ENCODE measurements at regions not wholly inside any gene's neighbourhood (a gene's known extent, or its start where the extent isn't known, plus 50 kb on each side); places are given as distances from the start of the nearest gene placed in this dataset.
A peak's percentile ranks its signal among the peaks of the same experiment; 100 is the strongest.

DNA sequence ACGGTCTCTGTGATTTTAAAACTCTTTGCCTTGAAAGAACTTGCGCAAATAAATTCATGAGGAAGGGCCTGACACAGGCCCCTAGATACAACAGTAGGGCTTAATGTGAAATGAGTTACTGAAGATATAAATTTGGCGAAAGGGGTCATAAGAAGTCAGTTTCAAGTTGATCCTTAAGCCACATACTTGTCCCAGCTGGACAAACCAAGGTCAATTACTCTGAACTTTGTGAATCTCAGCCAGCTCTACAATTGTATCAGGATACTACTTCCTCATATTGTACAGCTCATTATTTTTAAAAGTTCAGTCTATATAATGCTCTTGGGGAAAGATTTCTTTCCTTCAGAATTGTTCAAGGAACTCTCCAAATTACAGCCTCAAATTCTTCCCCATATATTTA lies 432.8 kb downstream of the METTL4 start:
- no peak for DNase-seq (ENCODE audit: low read depth)
- TF ChIP-seq, protein P1, sequence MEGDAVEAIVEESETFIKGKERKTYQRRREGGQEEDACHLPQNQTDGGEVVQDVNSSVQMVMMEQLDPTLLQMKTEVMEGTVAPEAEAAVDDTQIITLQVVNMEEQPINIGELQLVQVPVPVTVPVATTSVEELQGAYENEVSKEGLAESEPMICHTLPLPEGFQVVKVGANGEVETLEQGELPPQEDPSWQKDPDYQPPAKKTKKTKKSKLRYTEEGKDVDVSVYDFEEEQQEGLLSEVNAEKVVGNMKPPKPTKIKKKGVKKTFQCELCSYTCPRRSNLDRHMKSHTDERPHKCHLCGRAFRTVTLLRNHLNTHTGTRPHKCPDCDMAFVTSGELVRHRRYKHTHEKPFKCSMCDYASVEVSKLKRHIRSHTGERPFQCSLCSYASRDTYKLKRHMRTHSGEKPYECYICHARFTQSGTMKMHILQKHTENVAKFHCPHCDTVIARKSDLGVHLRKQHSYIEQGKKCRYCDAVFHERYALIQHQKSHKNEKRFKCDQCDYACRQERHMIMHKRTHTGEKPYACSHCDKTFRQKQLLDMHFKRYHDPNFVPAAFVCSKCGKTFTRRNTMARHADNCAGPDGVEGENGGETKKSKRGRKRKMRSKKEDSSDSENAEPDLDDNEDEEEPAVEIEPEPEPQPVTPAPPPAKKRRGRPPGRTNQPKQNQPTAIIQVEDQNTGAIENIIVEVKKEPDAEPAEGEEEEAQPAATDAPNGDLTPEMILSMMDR (conservative IDR thresholded peaks at IDR 0.05; ENCODE audit: low read length) = no peak
- no peak overlapping the region for H3K4me3 ChIP-seq (ENCODE audit: low read length)

DNA sequence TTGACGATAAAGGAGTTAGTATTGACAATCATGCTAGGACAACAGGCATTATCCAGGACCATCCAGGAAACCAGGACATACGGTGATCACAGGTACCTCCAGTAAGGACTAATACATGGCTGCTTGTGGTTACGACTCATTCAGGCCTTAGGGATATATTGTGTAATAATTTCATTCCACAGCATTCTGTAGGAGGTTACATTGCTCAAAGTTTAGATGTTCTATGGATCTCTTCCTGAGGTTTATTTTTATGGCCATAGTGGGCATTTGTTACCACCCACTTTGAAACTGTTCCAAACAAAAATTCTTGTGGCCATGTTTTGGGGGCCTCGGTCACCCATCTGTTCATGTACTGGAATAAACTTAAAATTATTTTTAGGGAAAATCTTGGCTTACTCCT lies 431.6 kb downstream of the METTL4 start:
- H3K4me3 ChIP-seq (ENCODE audit: low read length) = no peak overlapping the region
- peak; percentile 46 for DNase-seq (ENCODE audit: low read depth)
- TF ChIP-seq, protein P1 (conservative IDR thresholded peaks at IDR 0.05; ENCODE audit: low read length) = no peak

DNA sequence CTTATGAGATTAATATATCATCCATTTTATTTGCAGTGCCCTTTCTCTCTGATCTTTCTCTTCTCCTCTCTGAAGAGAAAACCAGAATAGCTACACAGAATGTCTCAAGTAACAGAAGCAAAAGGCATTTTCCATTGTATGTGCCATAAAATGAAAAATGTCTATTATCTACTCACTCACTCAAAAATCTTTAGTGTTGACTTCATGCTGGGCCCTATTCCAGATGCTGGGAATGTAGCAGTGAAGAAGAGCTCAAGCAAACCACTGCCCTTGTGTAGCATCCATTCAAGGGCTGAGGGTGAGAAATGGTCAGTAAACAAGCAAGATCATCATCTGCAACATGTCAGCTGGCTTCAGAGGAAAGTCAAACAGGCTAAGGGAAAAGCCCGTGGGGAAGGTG lies 427.7 kb downstream of the METTL4 start:
- H3K4me3 ChIP-seq (ENCODE audit: low read length) = no peak overlapping the region
- TF ChIP-seq, protein P1 (conservative IDR thresholded peaks at IDR 0.05; ENCODE audit: low read length) = no peak
- peak; percentile 40 for DNase-seq (ENCODE audit: low read depth)

DNA sequence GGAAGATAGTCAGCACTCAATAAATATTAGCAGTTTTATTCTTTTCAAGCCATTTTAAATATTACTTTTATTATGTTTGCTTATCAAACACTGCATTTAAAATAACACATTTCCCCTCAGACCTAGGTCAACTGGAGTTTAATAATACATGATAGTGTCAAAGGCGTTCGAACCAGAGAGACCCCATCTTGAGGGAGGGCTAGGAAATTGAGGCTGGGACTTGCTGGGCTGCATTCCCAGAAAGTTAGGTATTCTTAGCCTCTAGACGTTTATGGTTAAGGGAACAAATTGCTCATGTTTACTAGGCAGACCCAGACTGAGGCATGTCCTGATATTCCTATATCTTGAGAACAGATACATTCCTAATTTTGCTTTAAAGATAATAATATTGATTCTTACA lies 426.5 kb downstream of the METTL4 start:
- TF ChIP-seq, protein P1 (conservative IDR thresholded peaks at IDR 0.05; ENCODE audit: low read length) = no peak
- no peak overlapping the region for H3K4me3 ChIP-seq (ENCODE audit: low read length)
- no peak for DNase-seq (ENCODE audit: low read depth)

DNA sequence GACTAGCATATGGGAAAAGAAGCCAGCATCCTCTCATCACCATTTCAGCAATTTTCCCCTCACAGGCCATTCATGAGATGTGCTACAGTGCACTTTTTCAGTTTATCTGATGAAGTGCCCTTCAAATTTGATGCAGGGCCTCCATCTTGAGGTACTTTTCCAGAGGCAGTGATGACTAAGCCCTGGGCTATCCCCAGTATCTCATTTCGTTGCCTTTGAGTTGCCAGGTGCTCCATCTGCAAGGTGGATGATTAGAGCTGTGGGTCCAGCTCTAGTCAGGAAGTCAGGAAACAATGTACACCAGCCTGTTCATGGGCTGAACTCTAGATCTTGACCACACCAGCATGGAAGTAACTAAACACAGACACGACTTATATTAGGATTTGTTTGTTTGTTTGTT lies 425.2 kb downstream of the METTL4 start:
- TF ChIP-seq, protein P1 (conservative IDR thresholded peaks at IDR 0.05; ENCODE audit: low read length) = no peak
- H3K4me3 ChIP-seq (ENCODE audit: low read length) = no peak overlapping the region
- no peak for DNase-seq (ENCODE audit: low read depth)

GRCh38 chr18:2146754-2147153 lies 424.6 kb downstream of the METTL4 start:
- no peak overlapping the region for H3K4me3 ChIP-seq (ENCODE audit: low read length)
- TF ChIP-seq, protein P1 (conservative IDR thresholded peaks at IDR 0.05; ENCODE audit: low read length) = no peak
- no peak for DNase-seq (ENCODE audit: low read depth)

- no peak overlapping the region for H3K4me3 ChIP-seq (ENCODE audit: low read length)
- DNase-seq (ENCODE audit: low read depth) = peak; percentile 68
- TF ChIP-seq, protein P1 (conservative IDR thresholded peaks at IDR 0.05; ENCODE audit: low read length) = no peak
Measured at GRCh38 chr18:2147476-2148230, 423.7 kb downstream of the METTL4 start.

Data from AG10803 (cell line).